B cell (primary cell): ENCODE measurements at regions not wholly inside any gene's neighbourhood (a gene's known extent, or its start where the extent isn't known, plus 50 kb on each side); places are given as distances from the start of the nearest gene placed in this dataset.

Source experiments
- ATAC-seq: fragments of 200-7000 bp; cut with Tn5 transposase; one replicate; pipeline ENCODE4 v1.10.0; 2021; ENCODE audit warnings: low read depth, mild to moderate bottlenecking, moderate number of reproducible peaks, moderate library complexity
- CTCF ChIA-PET: fragments of 350-600 bp; sonication (Branson Sonifier 250); formaldehyde crosslinking; loops from one replicate; lab custom pipeline; 2021; ENCODE audit warnings: antibody characterized with exemption, inconsistent platforms; lab: Charles Lee
- POLR2A ChIA-PET: fragments of 350-600 bp; sonication (Branson Sonifier 250); formaldehyde crosslinking; loops from one replicate; lab custom pipeline; 2021; ENCODE audit warnings: antibody characterized with exemption; lab: Charles Lee
- DNase-seq: peaks from one replicate; pipeline ENCODE4 v3.0.0; 2013
- H2AFZ ChIP-seq: 2 replicates; pipeline ENCODE4 v1.6.1; 2012; ENCODE audit warnings: mild to moderate bottlenecking, low read depth, low read length; ENCODE audit not compliant: insufficient read depth, poor library complexity, severe bottlenecking
- H3K27ac ChIP-seq, 2 donors: 1 replicate in 1 of 2; 2 replicates in 1 of 2; pipeline ENCODE4 v1.5.1; 2012 to 2013; ENCODE audit warnings: low read length in 2 of 2, mild to moderate bottlenecking in 2 of 2, moderate library complexity in 1 of 2
- H3K27me3 ChIP-seq, 4 experiments: fragments of 200-600 bp in 1 of 4; sonication (generic) in 1 of 4; replicated peaks in 1 of 4; 1 replicate in 2 of 4; 2 replicates in 2 of 4; pipeline versions ENCODE4 v1.6.1 to v1.7.0; 2013 to 2016; ENCODE audit warnings: low read length in 3 of 4, mild to moderate bottlenecking in 2 of 4, mixed read lengths in 1 of 4, moderate library complexity in 1 of 4; ENCODE audit not compliant: insufficient read depth in 4 of 4, control insufficient read depth in 3 of 4; ENCODE audit errors: control extremely low read depth in 1 of 4
- H3K36me3 ChIP-seq, 2 experiments: replicated peaks in 1 of 2; 1 replicate in 1 of 2; 2 replicates in 1 of 2; pipeline versions ENCODE4 v1.6.1 to v1.7.1; 2013; ENCODE audit warnings: low read length in 1 of 2; ENCODE audit not compliant: insufficient read depth in 2 of 2, control insufficient read depth in 1 of 2; ENCODE audit errors: control extremely low read depth in 1 of 2, extremely low read depth in 1 of 2
- H3K4me1 ChIP-seq, 2 donors: fragments of 200-600 bp in 1 of 2; sonication (generic) in 1 of 2; 1 replicate in 1 of 2; 2 replicates in 1 of 2; pipeline versions ENCODE4 v1.5.1 to v1.6.1; 2013 to 2017; ENCODE audit warnings: low read length in 2 of 2; ENCODE audit not compliant: control insufficient read depth in 2 of 2, insufficient read depth in 2 of 2
- H3K4me2 ChIP-seq: replicated peaks from 2 replicates; pipeline ENCODE3; 2012; ENCODE audit warnings: mild to moderate bottlenecking, low read depth, low read length; ENCODE audit not compliant: poor library complexity, severe bottlenecking
- H3K4me3 ChIP-seq, 5 experiments: fragments of 200-600 bp in 1 of 5; sonication (generic) in 1 of 5; 1 replicate in 3 of 5; 2 replicates in 2 of 5; pipeline versions ENCODE4 v1.5.1 to v1.7.0; 2011 to 2016; ENCODE audit warnings: low read length in 4 of 5, mild to moderate bottlenecking in 4 of 5, low read depth in 2 of 5, control low read depth in 1 of 5, moderate library complexity in 1 of 5; ENCODE audit not compliant: insufficient read depth in 1 of 5; ENCODE audit errors: control extremely low read depth in 1 of 5, extremely low read depth in 1 of 5
- H3K79me2 ChIP-seq: fragments of 200-600 bp; sonication (generic); one replicate; pipeline ENCODE4 v1.6.0; 2016; ENCODE audit warnings: low read length; ENCODE audit not compliant: control insufficient read depth, insufficient read depth
- H3K9ac ChIP-seq: fragments of 200-600 bp; sonication (generic); 2 replicates; pipeline ENCODE4 v1.6.1; 2017; ENCODE audit warnings: mild to moderate bottlenecking, low read length, moderate library complexity
- H3K9me3 ChIP-seq, 3 donors: one replicate each; pipeline versions ENCODE4 v1.6.1 to v1.7.1; 2013; ENCODE audit warnings: low read length in 2 of 3; ENCODE audit not compliant: control insufficient read depth in 2 of 3, insufficient read depth in 1 of 3; ENCODE audit errors: control extremely low read depth in 1 of 3
- H4K20me1 ChIP-seq: 2 replicates; pipeline ENCODE4 v1.6.0; 2012; ENCODE audit warnings: mild to moderate bottlenecking, low read length; ENCODE audit not compliant: insufficient read depth, control insufficient read depth, poor library complexity, severe bottlenecking
- H3K27ac Mint-ChIP-seq: one replicate; pipeline ENCODE4 v1.8.0; 2021; ENCODE audit warnings: mixed read lengths
- H3K27me3 Mint-ChIP-seq: one replicate; pipeline ENCODE4 v1.8.0; 2021; ENCODE audit warnings: mixed read lengths
- H3K4me1 Mint-ChIP-seq: one replicate; pipeline ENCODE4 v1.8.0; 2021; ENCODE audit warnings: mixed read lengths
- H3K4me3 Mint-ChIP-seq: one replicate; pipeline ENCODE4 v1.8.0; 2021; ENCODE audit warnings: mixed read lengths
- H3K9me3 Mint-ChIP-seq: one replicate; pipeline ENCODE4 v1.8.0; 2022; ENCODE audit warnings: mixed read lengths; ENCODE audit not compliant: insufficient read depth
- EZH2 ChIP-seq: IDR thresholded peaks from 2 replicates; pipeline ENCODE4 v1.6.1; 2012; ENCODE audit warnings: borderline replicate concordance, low read depth, mild to moderate bottlenecking, moderate library complexity, low read length; ENCODE audit not compliant: insufficient read depth, poor library complexity, severe bottlenecking
- WGBS: methylation state at CpG from one replicate; pipeline ENCODE4 v1.1.5; 2013; ENCODE audit warnings: missing lambda C conversion rate; ENCODE audit not compliant: insufficient coverage; 5-methylcytosine and 5-hydroxymethylcytosine counted together
- intact Hi-C: fragments of 100-400 bp; cut with micrococcal nuclease; formaldehyde crosslinking; loops from one replicate; pipeline ENCODE4 v1.10.0; 2022
- TF ChIP-seq, protein P1 (sequence below): fragments of 200-600 bp; IDR thresholded peaks from one replicate; pipeline ENCODE4 v1.8.0; 2022; ENCODE audit warnings: antibody characterized with exemption, mild to moderate bottlenecking

- H3K27ac ChIP-seq: no peak overlapping the region
- no peaks in the 10 kb centered on the region for H3K27me3 ChIP-seq
- Mint-ChIP-seq H3K4me1 (peaks cover 7% of the 10 kb centered on the region), H3K27ac (no peak overlapping the region), H3K4me3 (no peak overlapping the region), H3K27me3 (no peaks in the 10 kb centered on the region), H3K9me3 (no peaks in the 10 kb centered on the region)
- CTCF ChIA-PET: interaction anchor here (1.0 to 4.0 kb wide), 20 partner anchors 9 to 564 kb away, joined by 3 to 47 read pairs (median 4); partner anchors contain the start of genes GLRX5 and SYNE3
- H3K4me1 ChIP-seq: no peaks in the 10 kb centered on the region
- TF ChIP-seq EZH2: no peak
- TF ChIP-seq, protein P1, sequence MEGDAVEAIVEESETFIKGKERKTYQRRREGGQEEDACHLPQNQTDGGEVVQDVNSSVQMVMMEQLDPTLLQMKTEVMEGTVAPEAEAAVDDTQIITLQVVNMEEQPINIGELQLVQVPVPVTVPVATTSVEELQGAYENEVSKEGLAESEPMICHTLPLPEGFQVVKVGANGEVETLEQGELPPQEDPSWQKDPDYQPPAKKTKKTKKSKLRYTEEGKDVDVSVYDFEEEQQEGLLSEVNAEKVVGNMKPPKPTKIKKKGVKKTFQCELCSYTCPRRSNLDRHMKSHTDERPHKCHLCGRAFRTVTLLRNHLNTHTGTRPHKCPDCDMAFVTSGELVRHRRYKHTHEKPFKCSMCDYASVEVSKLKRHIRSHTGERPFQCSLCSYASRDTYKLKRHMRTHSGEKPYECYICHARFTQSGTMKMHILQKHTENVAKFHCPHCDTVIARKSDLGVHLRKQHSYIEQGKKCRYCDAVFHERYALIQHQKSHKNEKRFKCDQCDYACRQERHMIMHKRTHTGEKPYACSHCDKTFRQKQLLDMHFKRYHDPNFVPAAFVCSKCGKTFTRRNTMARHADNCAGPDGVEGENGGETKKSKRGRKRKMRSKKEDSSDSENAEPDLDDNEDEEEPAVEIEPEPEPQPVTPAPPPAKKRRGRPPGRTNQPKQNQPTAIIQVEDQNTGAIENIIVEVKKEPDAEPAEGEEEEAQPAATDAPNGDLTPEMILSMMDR: no peak
- H3K4me2 ChIP-seq: no peak overlapping the region
- intact Hi-C loops: loop anchor here (5.0 kb wide), 1 partner anchor 739 kb away; no protein-coding TSS in a partner anchor
- peaks cover 14 to 67% of the 10 kb centered on the region in 2 experiments for H3K36me3 ChIP-seq
- H3K4me3 ChIP-seq: no peak overlapping the region
- H2AFZ ChIP-seq: no peak overlapping the region
- H3K79me2 ChIP-seq: no peaks in the 10 kb centered on the region
- no peak for DNase-seq
- no peaks in the 10 kb centered on the region for H4K20me1 ChIP-seq
- POLR2A ChIA-PET: no interaction called here
- no peak overlapping the region for H3K9ac ChIP-seq
- peaks cover 0 to 11% (median 0%) of the 10 kb centered on the region in 3 donors for H3K9me3 ChIP-seq
- ATAC-seq: no peak
- 96% methylated on average over 5 of the region's 6 CpGs for WGBS
Measured at GRCh38 chr14:95426116-95426475, 90.4 kb downstream of the SYNE3 start.

DNA sequence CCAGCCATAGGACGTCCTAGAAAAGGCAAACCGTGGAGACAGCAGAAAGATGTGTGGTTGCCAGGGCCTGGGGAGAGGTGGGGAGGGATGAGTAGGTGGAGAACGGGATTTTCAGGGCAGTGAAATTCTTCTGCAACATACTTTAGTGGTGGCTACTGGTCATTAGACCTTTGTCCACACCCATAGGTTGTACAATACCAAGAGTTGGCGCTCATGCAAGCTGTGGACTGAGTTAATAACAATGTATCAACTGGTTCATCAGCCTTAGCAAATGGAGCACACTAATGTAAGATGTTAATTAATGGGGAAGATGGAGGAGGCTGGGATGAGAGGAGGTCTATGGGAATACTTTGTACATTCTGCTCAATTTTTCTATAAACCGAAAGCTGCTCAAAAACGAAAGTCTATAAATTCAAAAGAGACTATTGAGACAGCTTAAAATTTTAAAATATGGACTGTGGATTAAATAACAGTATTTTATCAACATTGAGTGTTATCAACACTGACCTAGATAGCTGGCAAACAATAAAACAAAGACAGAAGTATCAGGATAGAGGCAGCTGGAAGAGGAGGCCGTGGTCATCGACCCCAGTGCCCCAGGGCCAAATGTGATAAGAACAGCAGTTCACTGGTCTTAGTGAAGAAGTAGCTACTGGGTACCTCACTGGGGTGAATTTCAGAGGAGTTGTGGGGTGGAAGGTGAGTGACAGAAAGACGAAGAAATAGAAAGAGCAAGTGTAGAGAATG lies 90.9 kb downstream of the SYNE3 start:
- no peaks in the 10 kb centered on the region for H3K79me2 ChIP-seq
- no peaks in the 10 kb centered on the region for H4K20me1 ChIP-seq
- peaks cover 14 to 67% of the 10 kb centered on the region in 2 experiments for H3K36me3 ChIP-seq
- H3K9me3 ChIP-seq: peaks cover 0 to 11% (median 0%) of the 10 kb centered on the region in 3 donors
- TF ChIP-seq EZH2: no peak
- TF ChIP-seq, protein P1: no peak
- ATAC-seq (no peak), DNase-seq (no peak)
- no peak overlapping the region for H3K4me2 ChIP-seq
- H3K27me3 ChIP-seq: no peaks in the 10 kb centered on the region
- Mint-ChIP-seq H3K4me3 (no peak overlapping the region), H3K4me1 (peaks cover 7% of the 10 kb centered on the region), H3K27ac (no peak overlapping the region), H3K9me3 (no peaks in the 10 kb centered on the region), H3K27me3 (no peaks in the 10 kb centered on the region)
- ChIA-PET POLR2A (interaction anchor here (0.6 kb wide), 1 partner anchor 96 kb away, joined by 5 read pairs; no protein-coding TSS in a partner anchor), CTCF (interaction anchor here (1.0 to 3.4 kb wide), 12 partner anchors 9 to 565 kb away, joined by 3 to 22 read pairs (median 4); no protein-coding TSS in a partner anchor)
- no peak overlapping the region for H2AFZ ChIP-seq
- WGBS: 91% methylated on average over 4 of the region's 9 CpGs
- no peaks in the 10 kb centered on the region for H3K4me1 ChIP-seq
- no peak overlapping the region for H3K27ac ChIP-seq
- intact Hi-C loops: loop anchor here (5.0 kb wide), 1 partner anchor 738 kb away; no protein-coding TSS in a partner anchor
- H3K9ac ChIP-seq: no peak overlapping the region
- H3K4me3 ChIP-seq: no peak overlapping the region
